GM23338 (cell line): ENCODE measurements at regions not wholly inside any gene's neighbourhood (a gene's known extent, or its start where the extent isn't known, plus 50 kb on each side); places are given as distances from the start of the nearest gene placed in this dataset.

Experiments
- ATAC-seq: fragments of 200-7000 bp; cut with Tn5 transposase; 3 replicates; pipeline ENCODE4 v1.9.1; 2020
- DNase-seq: peaks from one replicate; pipeline ENCODE4 v3.0.0-alpha.2; 2015; ENCODE audit warnings: low spot score
- H2AFZ ChIP-seq: fragments of 200-600 bp; sonication (generic); 2 replicates; pipeline ENCODE4 v1.8.0; 2016; ENCODE audit warnings: antibody characterized with exemption, mild to moderate bottlenecking, moderate library complexity
- H3F3A ChIP-seq: fragments of 200-600 bp; sonication (generic); replicated peaks from 2 replicates; pipeline ENCODE4 v1.8.0; 2017; ENCODE audit warnings: antibody characterized with exemption, mixed run types, low read depth
- H3K27ac ChIP-seq: fragments of 200-600 bp; sonication (generic); 2 replicates; pipeline ENCODE4 v1.6.1; 2016; ENCODE audit warnings: low read depth
- H3K27me3 ChIP-seq: fragments of 200-600 bp; sonication (generic); 2 replicates; pipeline ENCODE4 v1.8.0; 2016; ENCODE audit warnings: mild to moderate bottlenecking, mixed run types, moderate library complexity; ENCODE audit not compliant: insufficient read depth
- H3K36me3 ChIP-seq: fragments of 200-600 bp; sonication (generic); 2 replicates; pipeline ENCODE4 v1.8.0; 2016; ENCODE audit warnings: mild to moderate bottlenecking; ENCODE audit not compliant: insufficient read depth
- H3K4me1 ChIP-seq: fragments of 200-600 bp; sonication (generic); 2 replicates; pipeline ENCODE4 v1.8.0; 2016; ENCODE audit warnings: mild to moderate bottlenecking, moderate library complexity; ENCODE audit not compliant: insufficient read depth
- H3K4me2 ChIP-seq: fragments of 200-600 bp; sonication (generic); 2 replicates; pipeline ENCODE4 v1.7.1; 2017; ENCODE audit warnings: mixed run types
- H3K4me3 ChIP-seq: fragments of 200-600 bp; sonication (generic); 2 replicates; pipeline ENCODE4 v1.6.1; 2016; ENCODE audit warnings: mixed run types
- H3K79me2 ChIP-seq: fragments of 200-600 bp; sonication (generic); replicated peaks from 2 replicates; pipeline ENCODE4 v1.8.0; 2017; ENCODE audit warnings: mild to moderate bottlenecking; ENCODE audit not compliant: insufficient read depth
- H3K9me2 ChIP-seq: fragments of 200-600 bp; sonication (generic); 2 replicates; pipeline ENCODE4 v1.8.0; 2017; ENCODE audit not compliant: insufficient read depth
- H4K20me1 ChIP-seq: fragments of 200-600 bp; sonication (generic); replicated peaks from 2 replicates; pipeline ENCODE4 v1.8.0; 2017; ENCODE audit warnings: mild to moderate bottlenecking; ENCODE audit not compliant: insufficient read depth
- H3K27ac Mint-ChIP-seq: 2 replicates; pipeline ENCODE4 v1.8.0; 2020; ENCODE audit warnings: inconsistent platforms, mild to moderate bottlenecking, moderate library complexity, mixed read lengths
- H3K27me3 Mint-ChIP-seq: 3 replicates; pipeline ENCODE4 v1.8.0; 2022; ENCODE audit warnings: low read depth, mild to moderate bottlenecking, moderate library complexity, mixed read lengths, inconsistent platforms; ENCODE audit not compliant: insufficient read depth, poor library complexity
- H3K36me3 Mint-ChIP-seq: 3 replicates; pipeline ENCODE4 v1.8.0; 2021; ENCODE audit warnings: low read depth, mild to moderate bottlenecking, inconsistent platforms, moderate library complexity, mixed read lengths
- H3K4me1 Mint-ChIP-seq: 3 replicates; pipeline ENCODE4 v1.8.0; 2020; ENCODE audit warnings: mild to moderate bottlenecking, inconsistent platforms, mixed read lengths
- H3K4me3 Mint-ChIP-seq: 3 replicates; pipeline ENCODE4 v1.8.0; 2021; ENCODE audit warnings: moderate library complexity, mild to moderate bottlenecking, inconsistent platforms, mixed read lengths
- H3K9me3 Mint-ChIP-seq: 3 replicates; pipeline ENCODE4 v1.8.0; 2020; ENCODE audit warnings: moderate library complexity, mild to moderate bottlenecking, inconsistent platforms, mixed read lengths
- CREB1 ChIP-seq: fragments of 250-450 bp; sonication (Bioruptor Pico); IDR thresholded peaks from 2 replicates; pipeline ENCODE4 v1.5.0; 2020; ENCODE audit warnings: low read depth, mild to moderate bottlenecking, moderate library complexity
- CTCF ChIP-seq, 2 experiments: fragments of 200-600 bp in 1 of 2; sonication (generic) in 1 of 2; conservative IDR thresholded peaks; 2 replicates each; pipeline versions ENCODE4 v1.5.1 to v1.6.1; 2016 to 2017; ENCODE audit warnings: antibody characterized with exemption in 2 of 2, low read depth in 2 of 2, mild to moderate bottlenecking in 2 of 2, moderate library complexity in 1 of 2
- ETS1 ChIP-seq: IDR thresholded peaks from 2 replicates; pipeline ENCODE4 v1.6.1; 2016; ENCODE audit warnings: antibody characterized with exemption
- EZH2 ChIP-seq: fragments of 200-600 bp; sonication (generic); IDR thresholded peaks from one replicate; pipeline ENCODE4 v1.8.0; 2017; ENCODE audit warnings: antibody characterized with exemption, mild to moderate bottlenecking, low read depth; ENCODE audit not compliant: unreplicated experiment
- POLR2AphosphoS5 ChIP-seq: IDR thresholded peaks from 2 replicates; pipeline ENCODE4 v1.6.1; 2016; ENCODE audit warnings: antibody characterized with exemption, low read depth
- STAT1 ChIP-seq: IDR thresholded peaks from one replicate; pipeline ENCODE4 v1.6.1; 2016; ENCODE audit warnings: antibody characterized with exemption; ENCODE audit not compliant: unreplicated experiment
- ZNF114 ChIP-seq: fragments of 250-450 bp; sonication (Bioruptor Pico); IDR thresholded peaks from 2 replicates; pipeline ENCODE4 v1.5.0; 2020; ENCODE audit warnings: mild to moderate bottlenecking, moderate library complexity
- ZNF462 ChIP-seq: fragments of 250-450 bp; sonication (Bioruptor Pico); IDR thresholded peaks from 2 replicates; pipeline ENCODE4 v1.5.0; 2020; ENCODE audit warnings: mild to moderate bottlenecking, moderate library complexity

GRCh38 chr3:140848666-140849065 lies 93.0 kb upstream of the SLC25A36 start:
- Mint-ChIP-seq H3K9me3 (no peaks in the 10 kb centered on the region), H3K36me3 (no peaks in the 10 kb centered on the region), H3K27me3 (no peaks in the 10 kb centered on the region), H3K4me3 (no peak overlapping the region), H3K27ac (no peak overlapping the region), H3K4me1 (peaks cover 10% of the 10 kb centered on the region)
- Histone ChIP-seq H3F3A (no peaks in the 10 kb centered on the region), H3K9me2 (peaks cover 6% of the 10 kb centered on the region; the same call in 1 of the 2 replicates), H3K4me1 (no peaks in the 10 kb centered on the region), H4K20me1 (no peaks in the 10 kb centered on the region), H3K4me3 (no peak overlapping the region), H2AFZ (no peak overlapping the region), H3K79me2 (no peaks in the 10 kb centered on the region), H3K4me2 (no peak overlapping the region), H3K36me3 (no peaks in the 10 kb centered on the region), H3K27ac (no peak overlapping the region), H3K27me3 (no peaks in the 10 kb centered on the region)
- DNase-seq (no peak), ATAC-seq (no peak)
- TF ChIP-seq ETS1 (no peak), STAT1 (no peak), CREB1 (CRISPR knock-in tag) (no peak), ZNF462 (CRISPR knock-in tag) (no peak), CTCF (conservative IDR thresholded peaks at IDR 0.05; ENCODE audit: low read depth in 2 of 2) (0 out of 4 replicates have a peak, but pooled peaks of 1 of the 2 experiments have one; percentile 18), EZH2 (no peak), POLR2AphosphoS5 (no peak), ZNF114 (CRISPR knock-in tag) (no peak)
